Stimulated activated CD4-positive, alpha-beta T cell treated with anti-CD3 and anti-CD28 coated beads, Interleukin-1b, Interleukin-23, amount 100 ng/mL, for 1 hour (primary cell): ENCODE measurements at regions not wholly inside any gene's neighbourhood (a gene's known extent, or its start where the extent isn't known, plus 50 kb on each side); places are given as distances from the start of the nearest gene placed in this dataset.

Experiments used
- DNase-seq, 2 donors: peaks; one replicate each; pipeline ENCODE4 v3.0.0-alpha.2; 2020; ENCODE audit warnings: low read depth in 2 of 2

GRCh38 chr12:13764748-13765147 lies 216.7 kb downstream of the GRIN2B start:
- no peak for DNase-seq

DNA sequence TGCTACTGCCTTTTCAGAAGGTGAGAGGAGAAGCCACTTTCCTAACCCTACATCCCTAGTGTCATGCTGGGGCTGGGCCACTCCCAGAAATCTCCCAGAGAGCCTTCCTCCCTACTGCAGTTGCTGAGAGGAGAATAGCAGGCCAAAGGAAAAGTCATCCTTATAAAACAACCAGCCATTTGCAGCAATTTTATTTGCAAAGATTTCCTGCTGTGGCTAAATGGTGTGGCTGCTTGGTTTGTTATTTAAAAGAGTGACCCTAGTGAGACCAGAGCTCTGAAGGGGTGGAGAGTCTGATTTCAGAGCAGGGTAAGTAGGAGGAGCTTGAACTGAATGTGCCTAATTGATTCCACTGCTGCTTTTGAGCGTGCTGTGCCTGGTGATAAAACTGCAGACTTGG lies 232.0 kb downstream of the GRIN2B start:
- DNase-seq, result no peak

GRCh38 chr12:13745111-13745860 lies 236.1 kb downstream of the GRIN2B start:
- DNase-seq, result no peak

DNA sequence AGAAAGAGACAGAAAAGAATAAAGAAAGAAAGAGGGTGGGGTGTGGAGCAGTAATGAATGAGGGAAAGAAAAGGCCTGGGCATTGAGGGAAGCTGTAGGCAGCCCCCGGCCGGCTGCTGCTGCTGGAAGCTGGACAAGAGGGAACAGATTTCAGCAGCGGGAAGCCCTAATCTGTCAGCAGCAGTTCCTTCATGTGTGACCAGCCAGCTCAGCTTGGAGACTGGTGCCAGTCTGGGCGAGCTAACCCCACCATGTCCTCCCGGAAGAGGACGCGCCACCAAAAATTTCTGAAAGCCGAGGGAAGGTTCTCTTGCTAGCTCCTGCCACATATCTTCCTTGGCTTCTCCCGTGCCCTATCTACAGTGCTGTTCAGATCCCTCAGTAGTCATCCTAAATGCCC lies 236.8 kb downstream of the GRIN2B start:
- no peak for DNase-seq

DNA sequence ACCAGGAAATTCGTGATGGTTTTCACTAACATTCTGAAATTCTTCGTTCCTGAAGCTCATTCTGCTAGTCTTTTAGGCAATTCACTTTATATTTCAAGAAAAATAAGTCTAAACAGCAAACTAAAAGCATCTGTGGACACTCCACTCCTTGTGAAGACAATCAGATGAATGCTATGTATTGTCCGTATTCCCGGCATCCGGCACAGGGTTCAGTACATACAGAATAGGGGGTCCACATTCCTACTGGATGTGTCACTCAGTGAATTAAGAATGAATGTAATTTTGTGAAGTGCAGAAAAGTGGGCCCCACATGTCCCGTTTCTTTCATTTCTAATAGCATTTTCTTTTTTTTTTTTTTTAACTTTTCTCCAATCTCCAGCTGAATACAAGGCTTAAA lies 241.3 kb downstream of the GRIN2B start:
- no peak for DNase-seq

DNA sequence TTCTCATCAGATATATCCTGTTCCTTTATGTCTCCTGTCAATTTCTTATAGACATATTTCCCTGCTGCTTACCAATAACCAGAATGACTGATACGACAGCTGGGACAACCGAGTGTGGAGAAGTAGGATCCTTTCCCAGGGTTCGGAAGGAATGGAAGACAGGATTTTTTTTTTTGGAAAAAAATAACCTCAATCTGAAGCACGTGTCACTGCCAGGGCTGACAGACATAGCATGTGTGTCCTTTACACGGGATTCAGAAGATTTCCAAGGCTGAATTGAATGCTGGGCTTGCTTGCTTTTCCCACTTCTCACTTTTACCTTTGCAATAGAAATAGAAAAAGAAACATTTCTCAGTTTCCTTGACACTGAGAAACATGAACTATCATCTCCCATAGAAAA lies 245.7 kb downstream of the GRIN2B start:
- DNase-seq, result no peak

DNA sequence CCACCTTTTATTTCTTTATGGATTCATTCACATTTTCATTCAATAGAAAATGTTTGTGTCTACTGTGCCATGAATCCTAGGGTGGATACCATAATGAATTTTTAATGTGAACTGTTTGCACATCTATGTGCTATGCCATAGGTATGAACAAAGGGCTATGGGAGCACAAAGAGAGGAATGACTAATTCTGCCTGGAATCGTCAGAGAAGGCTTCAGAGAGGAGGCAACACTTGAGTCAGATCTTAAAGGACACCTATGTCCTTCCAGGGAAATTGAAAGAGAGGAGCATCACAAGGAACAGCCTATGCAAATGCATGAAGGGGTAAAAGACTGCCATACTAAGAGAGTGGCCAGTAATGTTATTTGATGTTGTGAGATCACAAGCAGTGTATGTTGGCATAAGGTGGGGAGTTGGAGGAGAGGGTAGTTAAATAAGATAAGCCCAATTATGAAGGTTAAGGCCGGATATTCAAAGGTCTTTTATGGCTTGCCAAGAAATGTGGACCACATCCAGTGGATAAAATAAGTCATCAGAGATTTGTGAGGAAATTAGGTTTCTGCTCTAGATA lies 246.7 kb downstream of the GRIN2B start:
- no peak for DNase-seq

- no peak for DNase-seq
Measured at GRCh38 chr12:13727707-13728195, 253.7 kb downstream of the GRIN2B start.

- no peak for DNase-seq
Measured at GRCh38 chr12:13725049-13725448, 256.4 kb downstream of the GRIN2B start.

DNA sequence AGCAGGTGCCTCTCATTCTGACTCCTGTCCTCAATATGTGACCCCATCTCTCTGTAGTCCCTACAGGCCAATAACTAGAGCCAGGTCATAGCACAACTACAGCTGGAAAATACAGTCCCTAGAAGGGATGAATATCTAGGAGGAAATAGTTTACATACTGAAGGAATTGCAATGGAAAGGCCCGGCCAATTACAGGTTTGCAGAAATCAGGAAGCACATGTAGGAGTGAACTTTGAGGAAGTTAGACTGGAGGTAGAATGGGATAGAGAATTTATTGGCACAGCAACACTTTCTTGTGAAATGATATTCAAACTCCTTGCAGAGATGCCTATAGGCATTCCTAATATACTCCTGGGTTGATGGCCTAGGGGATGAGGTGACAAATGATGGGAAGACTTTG lies 257.3 kb downstream of the GRIN2B start:
- DNase-seq, result no peak

GRCh38 chr12:13719986-13720385 lies 261.4 kb downstream of the GRIN2B start:
- no peak for DNase-seq

DNA sequence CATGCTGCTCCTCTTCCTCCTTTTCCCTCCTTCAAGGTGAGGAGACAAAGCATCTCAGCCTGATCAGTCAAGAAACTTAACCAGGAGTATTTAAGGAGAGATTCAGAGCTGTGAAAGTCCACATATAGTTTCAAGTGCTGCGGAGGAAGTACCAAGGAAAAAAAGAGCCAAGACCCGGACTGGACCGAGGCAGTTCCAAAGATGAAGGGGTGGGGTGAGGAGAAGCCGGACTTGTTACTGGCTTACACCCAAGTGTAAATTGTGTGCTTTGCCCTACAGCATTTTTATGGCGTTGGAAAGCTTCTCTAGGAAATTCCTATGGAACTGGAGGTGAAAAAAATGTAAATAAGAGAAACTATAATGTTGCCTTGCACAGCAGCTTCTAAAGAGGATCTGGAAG lies 263.1 kb downstream of the GRIN2B start:
- DNase-seq, result no peak

DNA sequence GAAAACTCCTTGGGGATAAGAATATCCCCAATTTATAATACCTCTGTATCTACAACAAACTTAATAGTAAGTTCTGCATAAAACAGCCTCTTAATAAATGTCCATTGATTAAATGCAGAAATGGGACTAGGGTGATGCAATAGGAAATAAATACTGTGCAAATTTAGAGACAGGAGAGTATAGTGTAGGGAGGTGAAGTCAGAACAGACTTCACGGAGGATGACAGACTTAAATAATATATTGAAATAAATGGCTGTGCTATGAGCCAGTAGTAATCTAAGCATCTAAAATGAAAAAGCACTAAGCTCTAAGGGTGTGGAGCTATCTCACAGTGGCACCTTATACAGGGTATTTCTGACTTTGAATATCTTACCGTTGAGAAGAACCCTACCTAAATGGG lies 265.3 kb downstream of the GRIN2B start:
- DNase-seq, result no peak

- no peak for DNase-seq
Measured at GRCh38 chr12:13713556-13714410, 267.6 kb downstream of the GRIN2B start.

GRCh38 chr12:13707829-13708228 lies 273.6 kb downstream of the GRIN2B start:
- DNase-seq, result no peak

DNA sequence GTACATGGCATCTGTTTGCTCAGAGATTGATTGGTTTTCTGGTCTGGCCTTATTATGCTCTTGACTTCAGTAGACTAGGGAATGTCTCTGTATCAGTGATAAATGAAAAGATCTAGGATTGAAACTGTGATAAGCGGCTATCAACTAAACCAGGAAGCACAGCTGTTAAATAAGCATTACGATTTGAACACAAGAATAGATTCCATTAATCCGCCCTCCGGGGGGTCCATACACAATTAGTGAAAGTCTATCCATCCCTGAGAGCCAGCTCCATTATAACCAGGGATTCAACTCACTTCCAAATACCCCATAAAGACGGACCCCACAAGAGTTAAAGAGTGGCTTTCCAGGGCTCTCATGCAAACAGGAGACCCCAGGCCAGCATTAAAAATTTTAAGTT lies 279.0 kb downstream of the GRIN2B start:
- DNase-seq, result no peak

GRCh38 chr12:13701502-13701901 lies 279.9 kb downstream of the GRIN2B start:
- DNase-seq, result no peak

- DNase-seq, result no peak
Measured at GRCh38 chr12:13697973-13698372, 283.4 kb downstream of the GRIN2B start.

DNA sequence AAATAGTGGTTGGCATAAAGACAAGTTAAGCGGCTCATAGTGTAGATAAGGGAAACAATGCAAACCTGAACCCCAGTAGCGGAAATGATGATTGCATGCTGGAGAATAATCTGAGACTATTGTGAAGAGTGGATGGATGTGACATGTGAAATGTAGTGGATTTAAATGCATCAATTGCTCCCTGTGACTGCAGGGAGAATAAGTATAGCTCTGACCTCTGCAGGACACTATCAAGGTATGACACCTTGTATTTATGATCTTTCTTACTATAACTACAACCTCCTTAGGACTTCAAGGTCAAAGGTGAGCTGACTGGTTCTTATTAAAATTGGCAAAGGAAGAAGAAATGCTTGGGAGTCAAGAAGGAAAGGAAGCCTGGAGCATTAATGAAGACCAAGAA lies 285.6 kb downstream of the GRIN2B start:
- no peak for DNase-seq

GRCh38 chr12:13692332-13692731 lies 289.1 kb downstream of the GRIN2B start:
- DNase-seq, result no peak

DNA sequence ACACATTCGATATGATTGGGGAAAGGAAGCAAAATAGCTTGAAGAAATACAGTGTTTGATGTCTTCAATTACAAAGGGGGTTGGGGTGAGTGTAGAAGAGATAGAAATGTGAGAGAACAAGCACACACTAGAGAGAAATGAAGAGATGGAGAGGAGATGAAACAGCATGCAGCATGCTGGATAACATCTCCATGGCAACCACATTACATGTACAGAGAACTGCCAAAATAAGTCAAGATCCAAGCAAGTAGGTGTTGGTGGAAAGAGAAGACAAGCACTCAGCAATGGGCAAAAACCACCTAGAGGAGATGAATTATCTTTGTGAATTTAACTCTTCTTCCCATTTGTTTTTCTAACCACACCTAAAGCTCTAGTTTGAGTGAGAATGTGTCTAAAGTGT lies 289.8 kb downstream of the GRIN2B start:
- no peak for DNase-seq

DNA sequence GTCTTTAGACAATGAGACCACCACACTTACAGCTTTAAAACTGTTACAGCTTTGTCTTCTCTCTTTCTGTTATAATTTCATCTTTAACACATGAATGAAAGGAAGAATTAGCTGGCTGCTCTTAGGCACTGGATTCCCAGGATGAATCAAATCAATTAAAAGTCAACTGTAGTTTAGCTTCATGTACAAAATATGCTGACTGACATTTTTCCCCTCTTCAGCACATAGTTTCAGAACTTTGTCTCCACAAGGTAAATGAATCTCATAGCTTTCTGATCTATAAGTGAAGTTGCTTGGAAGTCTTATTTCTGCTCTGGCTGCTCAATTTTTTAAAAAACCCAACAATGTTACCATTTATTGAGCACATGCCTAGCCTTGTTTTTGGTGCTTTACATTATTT lies 293.8 kb downstream of the GRIN2B start:
- no peak for DNase-seq

- DNase-seq, result no peak
Measured at GRCh38 chr12:13686260-13686659, 295.1 kb downstream of the GRIN2B start.
